ENCODE measurements at regions not wholly inside any gene's neighbourhood (a gene's known extent, or its start where the extent isn't known, plus 50 kb on each side); places are given as distances from the start of the nearest gene placed in this dataset.

GRCh38 chr17:33434841-33435240 is 141.7 kb upstream of the ASIC2 start:
- Histone ChIP-seq H3K4me2 (ENCODE audit: extremely low read depth, insufficient read depth, low read length) (no peak overlapping the region), H3K9me3 (ENCODE audit: control insufficient read depth, insufficient read depth, low read depth, low read length) (no peaks in the 10 kb centered on the region), H4K20me1 (ENCODE audit: control insufficient read depth, extremely low read depth, insufficient read depth, low read length) (no peaks in the 10 kb centered on the region), H3K27me3 (ENCODE audit: control insufficient read depth, insufficient read depth, low read length) (no peaks in the 10 kb centered on the region), H3K4me1 (ENCODE audit: control insufficient read depth, extremely low read depth, insufficient read depth, low read length) (no peaks in the 10 kb centered on the region), H3K27ac (ENCODE audit: insufficient read depth, low read length) (no peak overlapping the region), H3K4me3 (replicated peaks in 1 of 4; ENCODE audit: control extremely low read depth in 1 of 4, insufficient read depth in 1 of 4, low read depth in 3 of 4, low read length in 4 of 4) (no peak overlapping the region), H3K79me2 (ENCODE audit: control insufficient read depth, insufficient read depth, low read length) (no peaks in the 10 kb centered on the region), H2AFZ (ENCODE audit: low read length) (no peak overlapping the region), H3K9ac (ENCODE audit: insufficient read depth, low read length) (no peak overlapping the region), H3K36me3 (ENCODE audit: control insufficient read depth, insufficient read depth, low read length) (no peaks in the 10 kb centered on the region)
- TF ChIP-seq EZH2 (IDR thresholded peaks at IDR 0.05; ENCODE audit: low read length, missing control alignments) (no peak), CTCF (conservative IDR thresholded peaks at IDR 0.05 in 1 of 2, IDR thresholded peaks at IDR 0.05 in 1 of 2; ENCODE audit: low read depth in 1 of 2, low read length in 2 of 2) (no peak)
- DNase-seq (ENCODE audit: low read depth in 2 of 2): no peak

GRCh38 chr17:33435721-33436301 is 142.7 kb upstream of the ASIC2 start:
- no peak overlapping the region for H3K27ac ChIP-seq (ENCODE audit: insufficient read depth, low read length)

GRCh38 chr17:33436321-33436720 is 143.2 kb upstream of the ASIC2 start:
- Histone ChIP-seq H3K27ac (ENCODE audit: insufficient read depth, low read length) (no peak overlapping the region), H3K4me3 (replicated peaks in 1 of 4; ENCODE audit: control extremely low read depth in 1 of 4, insufficient read depth in 1 of 4, low read depth in 3 of 4, low read length in 4 of 4) (no peak overlapping the region), H3K9ac (ENCODE audit: insufficient read depth, low read length) (no peak overlapping the region), H4K20me1 (ENCODE audit: control insufficient read depth, extremely low read depth, insufficient read depth, low read length) (no peaks in the 10 kb centered on the region), H3K4me1 (ENCODE audit: control insufficient read depth, extremely low read depth, insufficient read depth, low read length) (no peaks in the 10 kb centered on the region), H3K27me3 (ENCODE audit: control insufficient read depth, insufficient read depth, low read length) (no peaks in the 10 kb centered on the region), H3K79me2 (ENCODE audit: control insufficient read depth, insufficient read depth, low read length) (no peaks in the 10 kb centered on the region), H2AFZ (ENCODE audit: low read length) (no peak overlapping the region), H3K9me3 (ENCODE audit: control insufficient read depth, insufficient read depth, low read depth, low read length) (no peaks in the 10 kb centered on the region), H3K36me3 (ENCODE audit: control insufficient read depth, insufficient read depth, low read length) (no peaks in the 10 kb centered on the region), H3K4me2 (ENCODE audit: extremely low read depth, insufficient read depth, low read length) (no peak overlapping the region)
- TF ChIP-seq EZH2 (IDR thresholded peaks at IDR 0.05; ENCODE audit: low read length, missing control alignments): no peak
- DNase-seq (ENCODE audit: low read depth in 2 of 2): peak; percentile 40 to 54

More at GRCh38 chr17:33435721-33436301, 142.7 kb upstream of the ASIC2 start:
- H3K9me3 ChIP-seq (ENCODE audit: control insufficient read depth, insufficient read depth, low read depth, low read length): no peaks in the 10 kb centered on the region
- no peak overlapping the region for H3K4me2 ChIP-seq (ENCODE audit: extremely low read depth, insufficient read depth, low read length)
- no peak overlapping the region for H3K4me3 ChIP-seq (replicated peaks in 1 of 4; ENCODE audit: control extremely low read depth in 1 of 4, insufficient read depth in 1 of 4, low read depth in 3 of 4, low read length in 4 of 4)
- H3K4me1 ChIP-seq (ENCODE audit: control insufficient read depth, extremely low read depth, insufficient read depth, low read length): no peaks in the 10 kb centered on the region
- no peaks in the 10 kb centered on the region for H3K36me3 ChIP-seq (ENCODE audit: control insufficient read depth, insufficient read depth, low read length)
- H4K20me1 ChIP-seq (ENCODE audit: control insufficient read depth, extremely low read depth, insufficient read depth, low read length): no peaks in the 10 kb centered on the region
- no peak overlapping the region for H3K9ac ChIP-seq (ENCODE audit: insufficient read depth, low read length)
- TF ChIP-seq CTCF (conservative IDR thresholded peaks at IDR 0.05 in 1 of 2, IDR thresholded peaks at IDR 0.05 in 1 of 2; ENCODE audit: low read depth in 1 of 2, low read length in 2 of 2) (no peak), EZH2 (IDR thresholded peaks at IDR 0.05; ENCODE audit: low read length, missing control alignments) (no peak)
- no peaks in the 10 kb centered on the region for H3K27me3 ChIP-seq (ENCODE audit: control insufficient read depth, insufficient read depth, low read length)
- no peak overlapping the region for H2AFZ ChIP-seq (ENCODE audit: low read length)
- DNase-seq (ENCODE audit: low read depth in 2 of 2): peak; percentile 11 to 67
- H3K79me2 ChIP-seq (ENCODE audit: control insufficient read depth, insufficient read depth, low read length): no peaks in the 10 kb centered on the region

Data from fibroblast of lung (primary cell).